GM19468 (cell line): ENCODE measurements at regions not wholly inside any gene's neighbourhood (a gene's known extent, or its start where the extent isn't known, plus 50 kb on each side); places are given as distances from the start of the nearest gene placed in this dataset.
"Not testable (repeated sequence)": the region's sequence is repeated elsewhere in the genome, so short reads cannot be mapped to it uniquely, and the experiment has no call there.

Experiments
- ATAC-seq: cut with Tn5 transposase; IDR thresholded peaks from one replicate; pipeline ENCODE4 v1.9.1; 2021; ENCODE audit warnings: mild to moderate bottlenecking, moderate library complexity, moderate number of reproducible peaks; ENCODE audit not compliant: unreplicated experiment; ENCODE audit errors: extremely low read depth

DNA sequence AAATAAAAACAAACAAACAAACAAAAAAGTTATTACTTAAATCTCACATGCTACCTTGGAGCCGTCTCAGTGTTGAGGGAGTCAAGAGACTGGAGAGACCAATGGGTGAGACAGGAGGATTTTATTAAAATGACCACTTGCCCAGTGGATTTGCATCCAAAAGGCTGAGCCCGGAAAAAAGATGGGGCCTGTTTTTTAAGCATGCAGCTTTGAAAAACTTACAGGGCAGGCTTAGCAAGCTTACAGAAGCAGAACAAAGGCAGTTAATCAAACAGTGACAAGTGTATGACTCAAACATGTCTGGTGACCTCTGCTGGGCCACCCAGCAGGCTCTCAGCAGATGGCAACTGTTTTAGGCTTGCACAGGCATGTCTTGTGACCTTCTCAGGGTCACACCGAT is 82.5 kb downstream of the POTEH start:
- not testable (repeated sequence) for ATAC-seq

DNA sequence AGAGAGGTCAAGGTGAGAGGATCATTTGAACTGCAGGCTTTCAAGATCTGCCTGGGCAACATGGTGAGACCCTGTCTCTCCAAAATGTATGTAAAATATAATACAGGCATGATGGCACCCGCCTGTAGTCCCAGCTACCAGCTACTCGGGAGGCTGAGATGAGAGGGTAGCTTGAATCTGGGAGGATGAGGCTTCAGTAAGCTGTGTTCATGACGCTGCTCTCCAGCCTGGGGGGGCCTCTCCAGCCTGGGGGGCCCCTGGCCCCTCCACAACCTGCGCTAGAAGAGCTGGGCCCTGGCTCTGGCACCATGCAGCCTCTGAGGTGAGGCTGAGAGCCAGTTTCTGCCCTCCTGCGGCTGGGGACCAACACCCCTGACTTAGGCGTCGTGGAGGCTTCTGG is 85.3 kb downstream of the POTEH start:
- not testable (repeated sequence) for ATAC-seq

DNA sequence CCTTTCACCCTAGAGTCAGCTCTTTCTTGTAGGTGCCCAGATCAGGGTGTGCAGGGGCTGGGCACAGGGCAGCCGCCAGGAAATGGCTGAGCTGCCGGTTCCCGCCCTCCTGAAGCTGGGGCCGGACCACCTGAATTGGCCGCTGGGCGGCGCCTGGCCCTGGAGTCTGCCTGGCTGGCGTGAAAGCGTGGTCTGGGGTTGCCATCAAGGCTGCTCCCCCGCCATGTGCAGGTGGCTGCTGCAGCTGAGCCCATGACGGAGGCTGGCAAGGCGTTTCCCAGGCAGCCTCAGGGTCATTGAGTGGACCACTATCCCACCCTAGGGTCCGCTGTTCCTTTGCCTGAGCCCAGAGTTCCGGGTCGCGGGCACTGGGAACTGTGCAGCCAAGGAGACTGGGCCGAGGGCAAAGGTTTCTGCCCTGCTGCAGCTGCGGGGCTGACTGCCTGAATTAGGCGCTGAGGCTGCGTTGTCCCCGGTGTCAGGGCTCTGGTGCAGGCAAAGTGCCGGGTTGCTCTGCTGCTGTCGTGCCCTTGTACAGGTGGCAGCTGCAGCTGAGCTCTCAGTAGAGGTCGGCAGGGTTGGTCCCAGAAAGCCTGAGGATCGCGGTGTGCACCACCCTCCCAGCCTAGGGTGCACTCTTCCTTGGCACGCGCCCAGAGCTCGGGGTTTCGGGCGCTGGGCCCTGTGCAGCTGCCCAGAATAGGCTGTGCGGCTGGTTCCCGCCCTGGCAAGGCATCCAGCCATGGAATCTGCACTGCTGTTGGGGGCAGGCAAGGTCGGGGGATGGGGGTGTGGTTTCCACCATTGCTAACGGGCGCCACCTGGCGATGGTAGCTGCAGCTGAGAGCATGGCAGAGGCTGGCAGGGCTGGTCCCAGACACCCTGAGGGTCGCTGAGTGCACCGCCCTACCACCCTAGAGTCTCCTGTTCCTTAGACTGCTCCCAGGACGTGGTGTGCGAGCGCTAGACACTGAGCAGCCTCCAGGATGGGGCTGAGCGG is 86.1 kb downstream of the POTEH start:
- not testable (repeated sequence) for ATAC-seq

DNA sequence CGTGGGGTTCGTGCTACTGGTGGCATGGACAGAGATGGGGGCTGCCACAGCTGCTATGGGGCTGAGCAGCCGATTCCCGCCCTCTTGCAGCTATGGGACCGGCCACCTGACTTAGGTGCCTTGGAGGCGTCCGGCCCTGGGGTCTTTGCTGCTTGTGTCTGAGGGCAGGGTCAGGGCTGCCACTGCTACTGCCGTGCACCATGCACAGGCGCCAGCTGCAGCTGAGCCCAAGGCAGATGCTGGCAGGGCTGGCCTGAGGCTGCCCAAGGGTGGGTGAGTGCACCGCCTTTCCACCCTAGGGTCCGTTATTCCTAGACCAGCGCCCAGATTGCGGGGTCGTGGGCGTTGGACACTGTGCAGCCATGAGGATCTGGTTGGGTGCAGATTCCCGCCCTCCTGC is 86.9 kb downstream of the POTEH start:
- not testable (repeated sequence) for ATAC-seq

DNA sequence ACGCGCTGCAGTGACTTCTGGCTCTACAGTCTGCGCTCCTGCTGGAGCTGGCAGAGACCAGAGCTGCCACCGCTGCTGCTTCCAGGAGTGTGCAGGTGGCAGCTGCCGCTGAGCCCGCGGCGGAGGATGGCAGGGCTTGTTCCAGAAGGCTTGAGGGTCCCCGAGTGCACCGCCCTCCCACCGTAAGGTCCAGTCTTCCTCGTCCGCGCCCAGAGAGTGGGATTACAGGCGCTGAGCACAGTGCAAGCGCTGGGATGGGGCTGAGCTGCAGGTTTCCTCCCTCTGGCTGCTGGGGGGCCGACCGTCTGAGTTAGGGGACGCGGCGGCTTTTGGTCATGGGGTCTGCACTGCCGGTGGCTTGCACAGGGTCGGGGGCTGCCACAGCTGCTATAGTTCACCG is 87.3 kb downstream of the POTEH start:
- not testable (repeated sequence) for ATAC-seq

DNA sequence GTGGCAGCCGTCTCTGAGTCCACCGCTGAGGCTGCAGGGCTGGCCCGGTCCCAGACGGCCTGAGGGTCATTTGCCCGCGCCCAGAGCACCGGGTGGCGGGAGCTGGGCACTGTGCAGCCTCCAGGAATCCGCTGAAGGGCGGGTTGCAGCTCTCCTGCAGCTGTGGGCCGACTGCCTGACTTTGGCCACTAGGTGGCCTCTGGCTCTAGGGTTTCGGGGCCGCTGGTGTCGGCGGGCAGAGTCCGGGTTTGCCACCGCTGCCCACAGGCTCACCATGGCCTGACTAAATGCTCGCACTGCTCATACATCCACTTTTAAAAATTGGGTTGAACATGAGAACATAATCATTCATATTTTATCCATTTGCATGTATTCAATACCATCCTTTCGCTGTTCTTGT is 87.7 kb downstream of the POTEH start:
- not testable (repeated sequence) for ATAC-seq

- not testable (repeated sequence) for ATAC-seq
Observed at GRCh38 chr22:15778366-15778765, 88.5 kb downstream of the POTEH start.

GRCh38 chr22:15781652-15782051 is 91.8 kb downstream of the POTEH start:
- ATAC-seq = not testable (repeated sequence)

DNA sequence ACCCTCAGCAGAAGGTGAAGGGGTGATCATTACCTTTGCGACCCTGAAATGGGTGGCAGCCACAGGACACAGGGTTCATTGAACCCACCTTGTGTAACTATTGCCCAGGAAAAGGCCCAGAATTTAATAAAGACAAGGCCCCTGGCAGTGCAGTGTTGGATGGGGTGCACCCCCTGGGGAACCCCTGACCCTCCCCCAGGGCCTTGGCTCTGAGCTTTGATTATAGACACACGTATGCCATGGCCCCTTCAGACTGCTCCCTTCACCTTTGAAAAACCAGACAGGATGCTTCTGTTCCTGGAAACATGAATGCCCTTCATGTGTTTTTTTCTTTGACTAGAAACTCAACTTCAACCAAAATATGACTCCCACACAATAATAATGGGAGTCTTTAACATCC is 93.1 kb downstream of the POTEH start:
- not testable (repeated sequence) for ATAC-seq

- not testable (repeated sequence) for ATAC-seq
Observed at GRCh38 chr22:15784383-15785085, 94.7 kb downstream of the POTEH start.

GRCh38 chr22:15786942-15787733 is 97.3 kb downstream of the POTEH start:
- ATAC-seq = not testable (repeated sequence)

GRCh38 chr22:15791557-15791956 is 101.7 kb downstream of the POTEH start:
- not testable (repeated sequence) for ATAC-seq

DNA sequence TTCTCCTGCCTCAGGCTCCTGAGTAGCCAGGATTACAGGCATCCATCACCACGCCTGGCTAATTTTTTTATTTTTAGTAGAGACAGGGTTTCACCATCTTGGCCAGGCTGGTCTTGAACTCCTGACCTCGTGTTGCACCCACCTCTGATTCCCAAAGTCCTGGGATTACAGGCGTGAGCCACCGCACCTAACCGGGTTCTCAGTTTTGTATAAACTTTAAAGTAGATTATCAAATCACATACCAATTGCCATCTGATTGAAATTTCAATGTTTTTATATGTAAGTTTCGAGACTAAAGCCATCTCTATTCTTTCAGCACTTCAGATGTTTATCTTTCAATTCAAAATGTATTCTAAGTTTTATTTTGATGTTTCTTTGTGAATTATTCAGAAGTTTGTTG is 110.1 kb downstream of the POTEH start:
- not testable (repeated sequence) for ATAC-seq

DNA sequence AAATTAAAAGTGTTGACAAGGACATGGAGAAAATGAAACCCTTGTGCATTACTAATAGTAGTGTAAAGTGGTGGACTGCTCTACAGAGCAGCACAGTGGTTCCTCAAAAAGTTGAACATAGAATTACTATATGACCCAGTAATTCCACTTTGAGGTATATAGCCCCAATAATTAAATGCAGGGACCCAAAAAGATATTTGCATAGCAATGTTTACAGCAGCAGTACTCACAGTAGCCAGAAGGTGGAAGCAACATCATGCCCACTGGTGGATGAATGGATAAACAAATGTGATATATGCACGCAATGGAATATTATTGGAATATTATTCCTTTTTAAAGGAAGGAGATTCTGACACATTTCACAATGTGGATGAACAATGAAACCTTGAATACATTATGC is 121.3 kb downstream of the POTEH start:
- ATAC-seq = peak; percentile 50

DNA sequence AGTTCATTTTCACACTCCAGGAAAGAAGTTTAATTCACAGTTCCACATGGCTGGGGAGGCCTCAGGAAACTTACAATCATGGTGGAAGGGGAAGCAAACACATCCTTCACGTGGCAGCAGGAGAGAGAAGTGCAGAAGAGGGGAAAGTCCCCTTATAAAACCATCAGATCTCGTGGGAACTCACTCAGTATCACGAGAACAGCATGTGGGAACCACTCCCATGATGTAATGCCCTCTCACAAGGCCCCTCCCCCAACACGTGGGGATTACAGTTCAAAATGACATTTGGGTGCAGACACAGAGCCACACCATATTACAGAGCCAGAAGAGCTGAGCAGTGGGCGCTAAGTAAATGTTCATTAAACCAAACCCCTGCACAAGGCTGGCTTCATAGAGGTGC is 126.0 kb downstream of the POTEH start:
- ATAC-seq = not testable (repeated sequence)

DNA sequence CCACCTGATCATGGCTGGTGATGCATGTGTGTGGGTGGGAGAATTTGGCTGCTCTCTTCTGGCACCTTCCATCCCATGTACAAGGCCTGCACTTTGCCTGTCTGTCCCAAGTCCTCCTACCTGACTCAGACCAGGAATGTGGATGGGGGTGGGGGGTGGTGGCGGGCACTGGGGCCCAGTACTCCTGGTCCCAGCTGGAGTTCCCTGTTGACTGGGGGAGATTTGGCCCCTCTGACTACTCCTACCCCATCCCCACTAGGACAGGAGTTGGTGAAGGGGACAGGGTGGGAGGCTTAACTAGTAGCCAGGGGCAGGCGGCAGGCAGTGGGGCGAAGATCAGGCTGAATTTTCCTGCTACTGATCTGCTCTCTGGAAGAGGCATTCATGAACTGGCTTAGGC is 126.6 kb downstream of the POTEH start:
- not testable (repeated sequence) for ATAC-seq

GRCh38 chr22:15817264-15817663 is 127.4 kb downstream of the POTEH start:
- not testable (repeated sequence) for ATAC-seq

- not testable (repeated sequence) for ATAC-seq
Observed at GRCh38 chr22:15819886-15820285, 130.1 kb downstream of the POTEH start.

DNA sequence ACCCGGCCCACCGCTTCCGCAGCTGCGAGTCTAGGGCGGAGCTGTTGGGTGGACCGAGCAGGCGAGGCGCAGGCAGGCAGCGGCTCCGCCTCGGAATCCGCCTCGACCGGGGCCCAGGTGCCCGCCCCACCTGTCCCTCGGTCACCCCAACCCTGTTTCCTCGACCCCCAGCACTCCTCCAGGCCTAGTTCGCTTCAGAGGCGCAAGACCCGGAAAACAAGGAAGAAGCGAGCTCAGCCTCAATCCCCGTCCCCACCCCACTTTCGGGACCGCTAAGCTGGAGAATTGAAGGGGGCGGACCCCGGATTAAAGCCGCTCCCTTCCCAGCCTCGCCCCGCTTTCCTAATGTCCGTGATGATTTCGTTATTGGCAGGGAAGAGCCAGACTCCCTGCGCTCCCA is 131.3 kb downstream of the POTEH start:
- ATAC-seq = not testable (repeated sequence)

DNA sequence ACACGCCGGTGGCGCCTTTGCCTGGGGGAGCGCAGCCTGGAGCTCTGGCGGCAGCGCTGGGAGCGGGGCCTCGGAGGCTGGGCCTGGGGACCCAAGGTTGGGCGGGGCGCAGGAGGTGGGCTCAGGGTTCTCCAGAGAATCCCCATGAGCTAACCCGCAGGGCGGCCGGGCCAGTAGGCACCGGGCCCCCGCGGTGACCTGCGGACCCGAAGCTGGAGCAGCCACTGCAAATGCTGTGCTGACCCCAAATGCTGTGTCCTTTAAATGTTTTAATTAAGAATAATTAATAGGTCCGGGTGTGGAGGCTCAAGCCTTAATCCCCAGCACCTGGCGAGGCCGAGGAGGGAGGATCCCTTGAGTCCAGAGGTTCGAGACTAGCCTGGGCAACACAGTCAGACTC is 132.2 kb downstream of the POTEH start:
- not testable (repeated sequence) for ATAC-seq
